ENCODE measurements at regions not wholly inside any gene's neighbourhood (a gene's known extent, or its start where the extent isn't known, plus 50 kb on each side); places are given as distances from the start of the nearest gene placed in this dataset.
"Not testable (repeated sequence)": the region's sequence is repeated elsewhere in the genome, so short reads cannot be mapped to it uniquely, and the experiment has no call there.

DNA sequence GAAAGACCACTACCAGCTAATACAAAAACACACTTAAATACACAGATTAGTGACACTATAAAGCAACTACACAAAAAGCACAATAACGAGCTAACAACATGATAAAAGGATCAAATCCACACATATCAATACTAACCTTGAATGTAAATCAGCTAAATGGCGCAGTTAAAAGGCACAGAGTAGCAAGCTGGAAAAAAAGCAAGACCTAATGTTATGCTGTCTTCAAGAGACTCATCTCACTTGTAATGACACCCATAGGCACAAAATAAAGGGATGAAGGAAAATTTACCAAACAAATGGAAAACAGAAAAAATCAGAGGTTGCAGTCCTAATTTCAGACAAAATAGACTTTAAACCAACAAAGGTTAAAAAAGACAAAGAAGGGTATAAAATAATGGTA, 86.3 kb downstream of the NUS1 start:
- DNase-seq (ENCODE audit: low read depth in 1 of 2, low spot score in 1 of 2): no peak
- no peak for TF ChIP-seq JUND (IDR thresholded peaks at IDR 0.05; ENCODE audit: low read depth)
- in situ Hi-C loops (cut with HindIII; ENCODE audit: low pct_unique_long_range_greater_than_20kb, low sequenced_read_pairs): no loop called here

GRCh38 chr6:117771403-117771802, 96.1 kb downstream of the NUS1 start:
- in situ Hi-C loops (cut with HindIII; ENCODE audit: low pct_unique_long_range_greater_than_20kb, low sequenced_read_pairs): no loop called here
- DNase-seq (ENCODE audit: low read depth in 1 of 2, low spot score in 1 of 2): no peak

DNA sequence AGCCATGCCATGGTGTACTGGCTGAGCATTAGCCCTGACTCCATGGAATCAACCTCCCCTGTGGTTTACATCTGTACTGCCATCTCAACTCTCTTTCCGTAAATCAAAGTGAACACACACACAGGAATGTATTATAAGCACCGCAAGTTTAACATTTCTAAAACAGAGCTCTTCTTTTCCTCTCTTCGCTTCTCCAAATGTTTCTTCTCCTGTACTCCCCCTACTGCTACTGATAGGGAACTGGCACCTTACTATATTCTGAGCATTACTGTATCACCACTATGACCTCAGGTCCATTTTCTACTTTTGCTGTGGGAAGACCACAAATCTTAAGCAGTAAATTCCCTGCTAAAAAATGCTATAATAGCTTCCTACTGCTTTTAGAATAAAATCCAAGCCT, 101.2 kb downstream of the NUS1 start:
- in situ Hi-C loops (cut with HindIII; ENCODE audit: low pct_unique_long_range_greater_than_20kb, low sequenced_read_pairs): no loop called here
- peak in 1 of 2 experiments; percentile 6 for DNase-seq (ENCODE audit: low read depth in 1 of 2, low spot score in 1 of 2)
- TF ChIP-seq JUND (IDR thresholded peaks at IDR 0.05; ENCODE audit: low read depth): no peak

More at GRCh38 chr6:117771403-117771802, 96.1 kb downstream of the NUS1 start:
- no peak for TF ChIP-seq JUND (IDR thresholded peaks at IDR 0.05; ENCODE audit: low read depth)

DNA sequence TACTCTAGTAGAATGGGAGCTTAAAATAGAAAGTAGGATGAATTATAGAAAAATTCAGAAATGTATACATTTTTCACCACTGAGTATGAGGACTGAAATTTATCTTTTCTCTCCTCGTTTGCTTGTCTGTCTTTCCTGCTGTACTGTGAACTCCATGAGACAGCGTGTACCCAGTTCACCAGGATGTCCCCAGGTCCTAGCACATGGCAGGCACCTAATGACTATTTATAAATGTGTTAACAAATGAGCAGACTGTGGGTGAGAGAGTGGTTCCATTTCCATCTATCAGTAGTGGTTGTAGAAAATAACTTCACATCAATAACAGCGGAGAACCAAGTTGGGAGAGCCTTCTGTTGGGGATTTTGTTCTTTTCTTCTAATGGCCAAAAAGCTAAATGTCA, 106.3 kb downstream of the NUS1 start:
- in situ Hi-C loops (cut with HindIII; ENCODE audit: low pct_unique_long_range_greater_than_20kb, low sequenced_read_pairs): no loop called here
- DNase-seq (ENCODE audit: low read depth in 1 of 2, low spot score in 1 of 2): no peak

DNA sequence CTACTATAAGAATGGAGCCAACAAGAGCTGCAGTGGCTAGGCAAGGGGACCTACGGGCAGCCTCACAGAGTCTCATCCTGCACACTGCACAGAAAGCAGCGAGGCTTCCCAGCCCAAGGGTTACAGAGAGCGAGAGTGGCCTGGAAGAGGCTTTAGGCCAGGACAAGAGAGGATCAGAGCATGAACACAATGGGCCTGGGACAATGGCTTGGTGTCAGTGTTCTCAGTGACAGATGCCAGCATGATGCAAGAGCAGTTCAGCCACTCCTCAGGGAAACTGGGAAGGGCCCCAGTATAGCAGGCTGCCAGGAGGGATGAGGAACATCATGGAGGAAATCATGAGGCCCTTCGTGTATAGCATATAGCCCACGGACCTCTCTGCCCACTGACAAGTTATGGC, 108.0 kb downstream of the NUS1 start:
- no peak for DNase-seq (ENCODE audit: low read depth in 1 of 2, low spot score in 1 of 2)
- in situ Hi-C loops (cut with HindIII; ENCODE audit: low pct_unique_long_range_greater_than_20kb, low sequenced_read_pairs): no loop called here
- TF ChIP-seq JUND (IDR thresholded peaks at IDR 0.05; ENCODE audit: low read depth): no peak

More for the DNA sequence above, 106.3 kb downstream of the NUS1 start:
- TF ChIP-seq JUND (IDR thresholded peaks at IDR 0.05; ENCODE audit: low read depth): no peak

- TF ChIP-seq JUND (IDR thresholded peaks at IDR 0.05; ENCODE audit: low read depth): no peak
- DNase-seq (ENCODE audit: low read depth in 1 of 2, low spot score in 1 of 2): no peak
- in situ Hi-C loops (cut with HindIII; ENCODE audit: low pct_unique_long_range_greater_than_20kb, low sequenced_read_pairs): no loop called here
Observed at GRCh38 chr6:117791012-117791411, 115.7 kb downstream of the NUS1 start.

GRCh38 chr6:117795234-117795633, 111.8 kb upstream of the SLC35F1 start:
- DNase-seq (ENCODE audit: low read depth in 1 of 2, low spot score in 1 of 2): peak in 1 of 2 experiments; percentile 7
- no peak for TF ChIP-seq JUND (IDR thresholded peaks at IDR 0.05; ENCODE audit: low read depth)
- in situ Hi-C loops (cut with HindIII; ENCODE audit: low pct_unique_long_range_greater_than_20kb, low sequenced_read_pairs): no loop called here

DNA sequence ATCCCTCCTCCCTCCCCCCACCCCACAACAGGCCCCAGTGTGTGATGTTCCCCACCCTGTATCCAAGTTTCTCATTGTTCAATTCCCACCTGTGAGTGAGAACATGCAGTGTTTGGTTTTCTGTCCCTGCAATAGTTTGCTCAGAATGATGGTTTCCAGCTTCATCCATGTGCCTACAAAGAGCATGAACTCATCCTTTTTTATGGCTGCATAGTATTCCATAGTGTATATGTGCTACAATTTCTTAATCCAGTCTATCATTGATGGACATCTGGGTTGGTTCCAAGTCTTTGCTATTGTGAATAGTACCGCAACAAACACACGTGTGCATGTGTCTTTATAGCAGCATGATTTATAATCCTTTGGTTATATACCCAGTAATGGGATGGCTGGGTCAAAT, 108.2 kb upstream of the SLC35F1 start:
- DNase-seq (ENCODE audit: low read depth in 1 of 2, low spot score in 1 of 2); in situ Hi-C loops (cut with HindIII; ENCODE audit: low pct_unique_long_range_greater_than_20kb, low sequenced_read_pairs): not testable (repeated sequence)

DNA sequence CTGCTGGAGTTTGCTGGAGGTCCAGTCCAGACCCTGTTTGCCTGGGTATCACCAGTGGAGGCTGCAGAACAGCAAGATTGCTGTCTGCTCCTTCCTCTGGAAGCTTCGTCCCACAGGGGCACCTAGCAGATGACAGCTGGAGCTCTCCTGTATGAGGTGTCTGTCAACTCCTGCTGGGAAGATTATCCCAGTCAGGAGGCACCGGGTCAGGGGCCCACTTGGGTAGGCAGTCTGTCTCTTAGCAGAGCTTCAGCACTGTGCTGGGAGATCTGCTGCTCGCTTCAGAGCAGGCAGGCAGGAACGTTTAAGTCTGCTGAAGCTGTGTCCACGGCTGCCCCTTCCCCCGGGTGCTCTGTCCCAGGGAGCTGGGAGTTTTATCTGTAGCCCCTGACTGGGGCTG, 96.8 kb upstream of the SLC35F1 start:
- in situ Hi-C loops (cut with HindIII; ENCODE audit: low pct_unique_long_range_greater_than_20kb, low sequenced_read_pairs): no loop called here
- no peak for DNase-seq (ENCODE audit: low read depth in 1 of 2, low spot score in 1 of 2)
- no peak for TF ChIP-seq JUND (IDR thresholded peaks at IDR 0.05; ENCODE audit: low read depth)

GRCh38 chr6:117817499-117817898, 89.6 kb upstream of the SLC35F1 start:
- DNase-seq (ENCODE audit: low read depth in 1 of 2, low spot score in 1 of 2): no peak
- in situ Hi-C loops (cut with HindIII; ENCODE audit: low pct_unique_long_range_greater_than_20kb, low sequenced_read_pairs): no loop called here
- no peak for TF ChIP-seq JUND (IDR thresholded peaks at IDR 0.05; ENCODE audit: low read depth)

DNA sequence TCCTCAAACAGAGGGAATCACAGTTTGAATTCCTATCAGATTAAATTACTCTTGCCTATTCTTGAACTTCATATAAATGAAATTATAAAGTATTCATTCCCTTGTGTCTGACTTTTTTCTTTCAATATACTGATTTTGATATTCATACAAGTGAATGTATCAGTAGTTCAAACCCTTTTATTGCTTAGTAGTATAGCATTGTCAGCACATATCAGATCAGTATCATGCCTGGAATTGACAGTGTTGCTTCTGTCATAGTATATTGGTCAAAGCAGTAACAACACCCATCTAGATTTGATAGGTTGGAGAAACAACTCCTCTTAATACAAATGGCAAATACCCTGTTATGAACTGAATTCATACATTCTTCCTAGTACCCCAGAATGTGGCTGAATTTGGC, 89.1 kb upstream of the SLC35F1 start:
- in situ Hi-C loops (cut with HindIII; ENCODE audit: low pct_unique_long_range_greater_than_20kb, low sequenced_read_pairs): no loop called here
- no peak for TF ChIP-seq JUND (IDR thresholded peaks at IDR 0.05; ENCODE audit: low read depth)
- no peak for DNase-seq (ENCODE audit: low read depth in 1 of 2, low spot score in 1 of 2)

- TF ChIP-seq JUND (IDR thresholded peaks at IDR 0.05; ENCODE audit: low read depth): no peak
- in situ Hi-C loops (cut with HindIII; ENCODE audit: low pct_unique_long_range_greater_than_20kb, low sequenced_read_pairs): no loop called here
- no peak for DNase-seq (ENCODE audit: low read depth in 1 of 2, low spot score in 1 of 2)
Observed at GRCh38 chr6:117818449-117818848, 88.6 kb upstream of the SLC35F1 start.

- TF ChIP-seq JUND (IDR thresholded peaks at IDR 0.05; ENCODE audit: low read depth): no peak
- in situ Hi-C loops (cut with HindIII; ENCODE audit: low pct_unique_long_range_greater_than_20kb, low sequenced_read_pairs): no loop called here
- DNase-seq (ENCODE audit: low read depth in 1 of 2, low spot score in 1 of 2): peak in 1 of 2 experiments; percentile 49
Observed at GRCh38 chr6:117829594-117830319, 77.3 kb upstream of the SLC35F1 start.

- no peak for DNase-seq (ENCODE audit: low read depth in 1 of 2, low spot score in 1 of 2)
- no peak for TF ChIP-seq JUND (IDR thresholded peaks at IDR 0.05; ENCODE audit: low read depth)
- in situ Hi-C loops (cut with HindIII; ENCODE audit: low pct_unique_long_range_greater_than_20kb, low sequenced_read_pairs): no loop called here
Observed at GRCh38 chr6:117837261-117837660, 69.8 kb upstream of the SLC35F1 start.
